ENCODE measurements at regions not wholly inside any gene's neighbourhood (a gene's known extent, or its start where the extent isn't known, plus 50 kb on each side); places are given as distances from the start of the nearest gene placed in this dataset.
"Not testable (repeated sequence)": the region's sequence is repeated elsewhere in the genome, so short reads cannot be mapped to it uniquely, and the experiment has no call there.

DNA sequence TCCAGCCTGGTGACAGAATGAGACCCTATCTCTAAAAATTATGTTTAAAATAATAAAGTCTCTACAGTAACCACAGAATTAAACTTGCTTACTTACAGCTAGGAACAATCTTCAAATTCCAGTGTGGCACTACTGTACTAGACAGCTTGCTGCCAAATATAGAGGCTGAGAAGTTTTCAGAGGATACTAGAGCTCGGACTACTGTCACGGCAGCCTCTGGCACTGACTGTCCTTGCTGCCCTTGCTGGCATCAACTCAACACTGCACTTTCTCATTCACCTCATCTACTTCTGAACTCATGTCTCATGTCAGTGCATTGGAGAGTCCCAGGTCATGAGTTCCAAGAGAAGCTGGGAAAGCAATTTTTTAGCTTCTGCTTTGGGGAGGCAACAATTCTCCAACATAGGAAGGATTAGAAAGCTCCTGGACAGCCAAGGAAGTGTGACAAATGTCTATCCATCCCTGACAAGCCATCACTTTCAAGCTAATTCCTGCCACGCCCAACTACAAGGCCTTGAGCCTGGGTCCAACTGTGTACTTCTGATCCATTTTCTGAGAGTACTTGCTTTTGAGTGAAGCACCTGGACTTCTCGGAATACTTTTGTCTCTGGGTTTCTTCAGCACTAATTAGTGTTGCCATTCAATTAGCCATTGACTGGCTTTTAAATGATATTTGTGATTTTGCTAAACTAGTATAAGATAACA is 98.6 kb upstream of the NR3C2 start:
- intact Hi-C loops (cut with DNase I; ENCODE audit: low total_unique reads) (no loop called here), in situ Hi-C loops (cut with MboI; ENCODE audit: low sequenced_read_pairs in 4 of 4) (loop anchor here in 1 of 4 donors (25.0 kb wide), 1 partner anchor 103 kb away; the partner anchor contains the start of gene NR3C2)
- no peak overlapping the region for H3K4me3 ChIP-seq
- no peak overlapping the region for H3K27ac ChIP-seq
- no peak for DNase-seq
- H3K4me1 ChIP-seq, result no peaks in the 10 kb centered on the region
- TF ChIP-seq POLR2A (IDR thresholded peaks at IDR 0.05), result no peak
- TF ChIP-seq, protein P1, sequence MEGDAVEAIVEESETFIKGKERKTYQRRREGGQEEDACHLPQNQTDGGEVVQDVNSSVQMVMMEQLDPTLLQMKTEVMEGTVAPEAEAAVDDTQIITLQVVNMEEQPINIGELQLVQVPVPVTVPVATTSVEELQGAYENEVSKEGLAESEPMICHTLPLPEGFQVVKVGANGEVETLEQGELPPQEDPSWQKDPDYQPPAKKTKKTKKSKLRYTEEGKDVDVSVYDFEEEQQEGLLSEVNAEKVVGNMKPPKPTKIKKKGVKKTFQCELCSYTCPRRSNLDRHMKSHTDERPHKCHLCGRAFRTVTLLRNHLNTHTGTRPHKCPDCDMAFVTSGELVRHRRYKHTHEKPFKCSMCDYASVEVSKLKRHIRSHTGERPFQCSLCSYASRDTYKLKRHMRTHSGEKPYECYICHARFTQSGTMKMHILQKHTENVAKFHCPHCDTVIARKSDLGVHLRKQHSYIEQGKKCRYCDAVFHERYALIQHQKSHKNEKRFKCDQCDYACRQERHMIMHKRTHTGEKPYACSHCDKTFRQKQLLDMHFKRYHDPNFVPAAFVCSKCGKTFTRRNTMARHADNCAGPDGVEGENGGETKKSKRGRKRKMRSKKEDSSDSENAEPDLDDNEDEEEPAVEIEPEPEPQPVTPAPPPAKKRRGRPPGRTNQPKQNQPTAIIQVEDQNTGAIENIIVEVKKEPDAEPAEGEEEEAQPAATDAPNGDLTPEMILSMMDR (IDR thresholded peaks at IDR 0.05 in 4 of 5, conservative IDR thresholded peaks at IDR 0.05 in 1 of 5), result no peak
- no peak for ATAC-seq
- no peaks in the 10 kb centered on the region for H3K27me3 ChIP-seq
- H3K9me3 ChIP-seq, result no peaks in the 10 kb centered on the region
- H3K36me3 ChIP-seq, result no peaks in the 10 kb centered on the region

DNA sequence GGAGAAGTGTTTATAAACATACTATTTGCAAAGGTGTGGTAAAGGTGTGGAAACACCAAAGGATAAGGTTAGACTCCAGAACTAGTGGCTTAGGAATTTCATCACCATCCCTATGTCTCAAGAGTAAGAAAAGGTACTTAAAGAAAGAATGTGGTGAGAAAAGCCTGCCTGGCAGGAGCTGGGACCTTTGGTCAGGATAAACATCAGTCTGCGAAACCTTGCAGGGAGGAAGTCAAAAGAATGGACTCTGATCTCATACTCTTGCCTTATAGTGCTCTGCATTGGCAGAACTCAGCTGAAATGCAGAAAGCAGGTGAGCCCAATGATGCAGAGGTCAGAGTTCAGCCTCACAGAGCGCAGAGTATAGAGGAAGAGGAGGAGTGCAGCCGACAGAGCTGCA is 97.2 kb upstream of the NR3C2 start:
- in situ Hi-C loops (cut with MboI; ENCODE audit: low sequenced_read_pairs in 4 of 4), result loop anchor here in 1 of 4 donors (25.0 kb wide), 1 partner anchor 102 kb away; the partner anchor contains the start of gene NR3C2

DNA sequence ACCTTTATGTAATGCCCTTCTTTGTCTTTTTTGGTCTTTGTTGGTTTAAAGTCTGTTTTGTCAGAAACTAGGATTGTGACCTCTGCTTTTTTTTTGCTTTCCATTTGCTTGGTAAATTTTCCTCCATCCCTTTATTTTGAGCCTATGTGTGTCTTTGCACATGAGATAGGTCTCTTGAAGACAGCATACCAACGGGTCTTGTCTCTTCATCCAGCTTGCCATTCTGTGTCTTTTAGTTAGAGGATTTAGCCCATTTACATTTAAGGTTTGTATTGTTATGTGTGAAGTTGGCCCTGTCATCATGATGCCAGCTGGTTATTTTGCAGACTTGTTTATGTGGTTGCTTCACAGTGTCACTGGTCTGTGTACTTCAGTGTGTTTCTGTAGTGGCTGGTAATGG is 91.6 kb upstream of the NR3C2 start:
- H3K27me3 ChIP-seq; DNase-seq; H3K36me3 ChIP-seq; H3K4me1 ChIP-seq; intact Hi-C loops (cut with DNase I; ENCODE audit: low total_unique reads); ATAC-seq; H3K27ac ChIP-seq; H3K4me3 ChIP-seq: not testable (repeated sequence)
- peaks cover 0 to 12% (median 4%) of the 10 kb centered on the region in 3 donors for H3K9me3 ChIP-seq
- in situ Hi-C loops (cut with MboI; ENCODE audit: low sequenced_read_pairs in 4 of 4), result loop anchor here in 1 of 4 donors (25.0 kb wide), 1 partner anchor 97 kb away; the partner anchor contains the start of gene NR3C2

More for the DNA sequence above, 97.2 kb upstream of the NR3C2 start:
- Histone ChIP-seq H3K27ac (no peak overlapping the region), H3K4me3 (no peak overlapping the region), H3K4me1 (no peaks in the 10 kb centered on the region), H3K36me3 (no peaks in the 10 kb centered on the region), H3K27me3 (no peaks in the 10 kb centered on the region), H3K9me3 (no peaks in the 10 kb centered on the region)
- DNase-seq (no peak), ATAC-seq (no peak)
- intact Hi-C loops (cut with DNase I; ENCODE audit: low total_unique reads), result no loop called here
- no peak for TF ChIP-seq POLR2A (IDR thresholded peaks at IDR 0.05)
- TF ChIP-seq, protein P1 (IDR thresholded peaks at IDR 0.05 in 4 of 5, conservative IDR thresholded peaks at IDR 0.05 in 1 of 5), result no peak

DNA sequence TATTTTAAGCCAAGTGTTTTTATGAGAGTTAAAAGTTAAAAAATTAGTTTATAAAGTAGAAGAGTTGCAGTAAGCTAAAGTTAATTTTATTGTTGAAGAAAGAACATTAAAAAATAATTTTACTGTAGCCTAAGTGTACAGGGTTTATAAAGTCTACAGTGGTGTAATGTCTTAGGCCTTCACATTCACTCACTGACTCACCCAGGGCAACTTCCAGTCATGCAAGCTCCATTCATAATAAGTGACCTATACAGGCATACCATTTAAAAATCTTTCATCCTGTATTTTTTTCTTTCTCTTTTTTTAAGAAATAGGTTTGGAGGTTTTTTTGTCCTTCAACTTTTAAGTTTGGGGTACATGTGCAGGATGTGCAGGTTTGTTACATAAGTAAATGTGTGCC is 87.9 kb upstream of the NR3C2 start:
- H3K36me3 ChIP-seq, result no peaks in the 10 kb centered on the region
- no peak for TF ChIP-seq POLR2A (IDR thresholded peaks at IDR 0.05)
- TF ChIP-seq, protein P1 (IDR thresholded peaks at IDR 0.05 in 4 of 5, conservative IDR thresholded peaks at IDR 0.05 in 1 of 5), result no peak
- H3K9me3 ChIP-seq, result peaks cover 0 to 12% (median 4%) of the 10 kb centered on the region in 3 donors
- H3K4me1 ChIP-seq, result no peaks in the 10 kb centered on the region
- ATAC-seq, result no peak
- no peaks in the 10 kb centered on the region for H3K27me3 ChIP-seq
- no peak for DNase-seq
- intact Hi-C loops (cut with DNase I; ENCODE audit: low total_unique reads), result no loop called here
- H3K4me3 ChIP-seq, result no peak overlapping the region
- no peak overlapping the region for H3K27ac ChIP-seq
- in situ Hi-C loops (cut with MboI; ENCODE audit: low sequenced_read_pairs in 4 of 4), result loop anchor here in 1 of 4 donors (25.0 kb wide), 1 partner anchor 93 kb away; the partner anchor contains the start of gene NR3C2

DNA sequence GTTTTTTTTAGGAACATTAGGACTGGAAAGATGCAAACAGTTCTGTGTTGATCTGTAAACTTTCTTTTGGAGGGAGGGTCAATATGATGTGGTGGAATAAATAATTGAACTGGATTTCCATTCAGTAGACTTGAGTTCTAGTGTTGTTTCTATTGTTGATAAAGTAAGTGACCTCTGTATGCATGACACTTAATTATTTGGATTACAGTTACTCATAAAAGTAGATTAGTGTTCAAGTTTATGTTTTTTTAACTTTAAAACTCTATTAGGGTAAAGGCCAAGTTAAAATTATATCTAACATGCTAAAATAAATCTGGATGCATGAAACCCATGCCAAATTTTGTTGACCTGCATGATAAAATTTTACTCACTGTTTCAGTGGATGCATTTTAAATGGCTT is 85.4 kb upstream of the NR3C2 start:
- H3K36me3 ChIP-seq, result no peaks in the 10 kb centered on the region
- no peak overlapping the region for H3K27ac ChIP-seq
- no peaks in the 10 kb centered on the region for H3K27me3 ChIP-seq
- no peaks in the 10 kb centered on the region for H3K9me3 ChIP-seq
- no peaks in the 10 kb centered on the region for H3K4me1 ChIP-seq
- intact Hi-C loops (cut with DNase I; ENCODE audit: low total_unique reads) (no loop called here), in situ Hi-C loops (cut with MboI; ENCODE audit: low sequenced_read_pairs in 4 of 4) (loop anchor here in 1 of 4 donors (25.0 kb wide), 1 partner anchor 90 kb away; the partner anchor contains the start of gene NR3C2)
- TF ChIP-seq POLR2A (IDR thresholded peaks at IDR 0.05), result no peak
- TF ChIP-seq, protein P1 (IDR thresholded peaks at IDR 0.05 in 4 of 5, conservative IDR thresholded peaks at IDR 0.05 in 1 of 5), result no peak
- no peak overlapping the region for H3K4me3 ChIP-seq
- ATAC-seq, result no peak
- no peak for DNase-seq

Data from gastrocnemius medialis (tissue), 4 donors.